HG02852 (cell line): ENCODE measurements at regions not wholly inside any gene's neighbourhood (a gene's known extent, or its start where the extent isn't known, plus 50 kb on each side); places are given as distances from the start of the nearest gene placed in this dataset.

Experiments used
- ATAC-seq: cut with Tn5 transposase; IDR thresholded peaks from one replicate; pipeline ENCODE4 v1.9.1; 2021; ENCODE audit warnings: mild to moderate bottlenecking, moderate library complexity; ENCODE audit not compliant: unreplicated experiment

GRCh38 chrX:149275836-149276235, 229.3 kb downstream of the IDS start:
- ATAC-seq, result no peak

- no peak for ATAC-seq
These were observed 230.5 kb downstream of the IDS start for GRCh38 chrX:149274516-149275105.

- no peak for ATAC-seq
These were observed 232.2 kb downstream of the IDS start for GRCh38 chrX:149272690-149273463.

GRCh38 chrX:149267878-149268813, 237.0 kb downstream of the IDS start:
- ATAC-seq, result peak; percentile 73

- ATAC-seq, result no peak
These were observed 243.0 kb downstream of the IDS start for GRCh38 chrX:149262086-149262485.

- ATAC-seq, result no peak
These were observed 245.9 kb downstream of the IDS start for GRCh38 chrX:149259241-149259640.

- ATAC-seq, result no peak
These were observed 249.2 kb downstream of the IDS start for GRCh38 chrX:149255860-149256259.

GRCh38 chrX:149248073-149248625, 257.0 kb downstream of the IDS start:
- no peak for ATAC-seq

- no peak for ATAC-seq
These were observed 274.4 kb downstream of the IDS start for GRCh38 chrX:149230689-149231088.

- no peak for ATAC-seq
These were observed 281.3 kb downstream of the IDS start for GRCh38 chrX:149223854-149224253.

GRCh38 chrX:149222040-149222439, 283.1 kb downstream of the IDS start:
- no peak for ATAC-seq

GRCh38 chrX:149221230-149221629, 283.9 kb downstream of the IDS start:
- no peak for ATAC-seq

- no peak for ATAC-seq
These were observed 291.8 kb downstream of the IDS start for GRCh38 chrX:149213264-149213663.

- no peak for ATAC-seq
These were observed 296.8 kb downstream of the IDS start for GRCh38 chrX:149208307-149208706.

- peak; percentile 53 for ATAC-seq
These were observed 297.6 kb downstream of the IDS start for GRCh38 chrX:149207518-149207917.

GRCh38 chrX:149205937-149206336, 299.2 kb downstream of the IDS start:
- ATAC-seq, result no peak

- ATAC-seq, result no peak
These were observed 300.0 kb downstream of the IDS start for GRCh38 chrX:149205081-149205480.

- no peak for ATAC-seq
These were observed 305.4 kb downstream of the IDS start for GRCh38 chrX:149199734-149200133.

- peak; percentile 78 for ATAC-seq
These were observed 305.9 kb downstream of the IDS start for GRCh38 chrX:149198980-149199732.

GRCh38 chrX:149185087-149185486, 320.0 kb downstream of the IDS start:
- no peak for ATAC-seq
